ENCODE measurements at regions not wholly inside any gene's neighbourhood (a gene's known extent, or its start where the extent isn't known, plus 50 kb on each side); places are given as distances from the start of the nearest gene placed in this dataset.

DNA sequence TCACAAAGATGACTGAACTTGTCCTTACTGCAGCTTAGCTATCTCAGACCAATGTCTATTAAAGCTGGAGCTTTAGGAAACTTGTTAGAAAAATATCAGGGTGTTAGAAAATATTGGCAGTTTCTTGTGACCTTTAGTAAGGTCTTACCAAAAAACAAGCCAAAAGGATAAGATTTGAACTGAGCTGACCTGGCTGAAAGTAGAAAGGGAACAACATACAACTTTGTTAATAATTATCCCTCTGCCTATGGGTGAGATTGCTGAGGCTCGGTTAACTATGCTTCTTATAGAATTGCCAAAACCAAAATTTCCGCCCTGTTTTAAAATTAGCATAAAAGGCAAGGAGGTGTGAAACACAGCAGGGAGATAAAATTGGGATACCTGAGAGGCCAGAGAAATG is 73.8 kb downstream of the DHRS2 start:
- ATAC-seq (no peak), DNase-seq (no peak)
- intact Hi-C loops (cut with micrococcal nuclease), result no loop called here
- Histone ChIP-seq H3K9ac (ENCODE audit: low read length) (no peak overlapping the region), H3F3A (ENCODE audit: low read length, unreplicated experiment) (no peaks in the 10 kb centered on the region), H3K36me3 (ENCODE audit: low read depth, low read length) (no peaks in the 10 kb centered on the region), H4K20me1 (ENCODE audit: low read length) (no peaks in the 10 kb centered on the region), H3K4me3 (ENCODE audit: low read length) (no peak overlapping the region), H2AFZ (ENCODE audit: low read length) (no peak overlapping the region), H3K9me3 (ENCODE audit: low read length) (peaks cover 20% of the 10 kb centered on the region; the same call in 1 of the 2 replicates), H3K27ac (ENCODE audit: low read length) (no peak overlapping the region), H3K27me3 (ENCODE audit: low read length) (peaks cover 27% of the 10 kb centered on the region; the same call in 1 of the 2 replicates), H3K79me2 (ENCODE audit: low read length) (no peaks in the 10 kb centered on the region), H3K4me1 (ENCODE audit: insufficient read depth, low read length) (no peaks in the 10 kb centered on the region), H3K4me2 (ENCODE audit: low read length) (no peak overlapping the region), H3K9me2 (replicated peaks; ENCODE audit: low read length) (no peaks in the 10 kb centered on the region)
- POLR2A ChIA-PET (ENCODE audit: unreplicated experiment), result no interaction called here
- CTCF ChIA-PET, result no interaction called here
- no TSS peak for BruUV-seq (replicated peaks)
- TF ChIP-seq, protein P1, sequence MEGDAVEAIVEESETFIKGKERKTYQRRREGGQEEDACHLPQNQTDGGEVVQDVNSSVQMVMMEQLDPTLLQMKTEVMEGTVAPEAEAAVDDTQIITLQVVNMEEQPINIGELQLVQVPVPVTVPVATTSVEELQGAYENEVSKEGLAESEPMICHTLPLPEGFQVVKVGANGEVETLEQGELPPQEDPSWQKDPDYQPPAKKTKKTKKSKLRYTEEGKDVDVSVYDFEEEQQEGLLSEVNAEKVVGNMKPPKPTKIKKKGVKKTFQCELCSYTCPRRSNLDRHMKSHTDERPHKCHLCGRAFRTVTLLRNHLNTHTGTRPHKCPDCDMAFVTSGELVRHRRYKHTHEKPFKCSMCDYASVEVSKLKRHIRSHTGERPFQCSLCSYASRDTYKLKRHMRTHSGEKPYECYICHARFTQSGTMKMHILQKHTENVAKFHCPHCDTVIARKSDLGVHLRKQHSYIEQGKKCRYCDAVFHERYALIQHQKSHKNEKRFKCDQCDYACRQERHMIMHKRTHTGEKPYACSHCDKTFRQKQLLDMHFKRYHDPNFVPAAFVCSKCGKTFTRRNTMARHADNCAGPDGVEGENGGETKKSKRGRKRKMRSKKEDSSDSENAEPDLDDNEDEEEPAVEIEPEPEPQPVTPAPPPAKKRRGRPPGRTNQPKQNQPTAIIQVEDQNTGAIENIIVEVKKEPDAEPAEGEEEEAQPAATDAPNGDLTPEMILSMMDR (conservative IDR thresholded peaks at IDR 0.05; ENCODE audit: low read depth, low read length), result no peak
- TF ChIP-seq EZH2phosphoT487 (IDR thresholded peaks at IDR 0.05; ENCODE audit: borderline replicate concordance, low read length) (no peak), EZH2 (IDR thresholded peaks at IDR 0.05; ENCODE audit: low read length, unreplicated experiment) (no peak)

DNA sequence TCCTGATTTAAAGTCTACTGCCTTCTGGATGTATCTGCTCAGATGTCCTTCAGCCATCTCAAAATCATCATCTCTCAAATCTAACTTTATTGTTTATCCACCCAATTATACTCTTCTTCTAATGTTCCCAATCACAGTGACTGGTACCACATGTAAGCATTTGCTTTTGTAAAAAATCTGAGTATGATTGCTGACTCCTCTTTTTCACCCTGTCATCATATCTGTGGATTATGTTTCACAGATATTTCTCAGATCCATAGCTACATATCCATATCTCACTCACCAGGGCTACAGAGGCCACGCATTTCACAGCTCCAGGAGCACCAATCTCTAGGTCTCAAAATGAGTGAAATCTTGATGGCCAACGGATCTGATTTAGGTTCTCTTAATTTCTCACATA is 76.1 kb downstream of the DHRS2 start:
- intact Hi-C loops (cut with micrococcal nuclease), result no loop called here
- BruUV-seq (replicated peaks), result no TSS peak
- H4K20me1 ChIP-seq (ENCODE audit: low read length), result no peaks in the 10 kb centered on the region
- H3K4me1 ChIP-seq (ENCODE audit: insufficient read depth, low read length), result no peaks in the 10 kb centered on the region
- H3K4me2 ChIP-seq (ENCODE audit: low read length), result no peak overlapping the region
- DNase-seq, result no peak
- peaks cover 8% of the 10 kb centered on the region; the same call in 1 of the 2 replicates for H3K9me3 ChIP-seq (ENCODE audit: low read length)
- ChIA-PET POLR2A (ENCODE audit: unreplicated experiment) (no interaction called here), CTCF (no interaction called here)
- ATAC-seq, result no peak
- TF ChIP-seq, protein P1 (conservative IDR thresholded peaks at IDR 0.05; ENCODE audit: low read depth, low read length), result no peak
- TF ChIP-seq EZH2phosphoT487 (IDR thresholded peaks at IDR 0.05; ENCODE audit: borderline replicate concordance, low read length), result no peak
- TF ChIP-seq EZH2 (IDR thresholded peaks at IDR 0.05; ENCODE audit: low read length, unreplicated experiment), result no peak
- peaks cover 27% of the 10 kb centered on the region; the same call in 1 of the 2 replicates for H3K27me3 ChIP-seq (ENCODE audit: low read length)
- no peaks in the 10 kb centered on the region for H3K9me2 ChIP-seq (replicated peaks; ENCODE audit: low read length)
- H3K27ac ChIP-seq (ENCODE audit: low read length), result no peak overlapping the region
- H2AFZ ChIP-seq (ENCODE audit: low read length), result no peak overlapping the region
- no peaks in the 10 kb centered on the region for H3K79me2 ChIP-seq (ENCODE audit: low read length)
- H3K9ac ChIP-seq (ENCODE audit: low read length), result no peak overlapping the region
- no peaks in the 10 kb centered on the region for H3F3A ChIP-seq (ENCODE audit: low read length, unreplicated experiment)
- H3K4me3 ChIP-seq (ENCODE audit: low read length), result no peak overlapping the region
- H3K36me3 ChIP-seq (ENCODE audit: low read depth, low read length), result no peaks in the 10 kb centered on the region

DNA sequence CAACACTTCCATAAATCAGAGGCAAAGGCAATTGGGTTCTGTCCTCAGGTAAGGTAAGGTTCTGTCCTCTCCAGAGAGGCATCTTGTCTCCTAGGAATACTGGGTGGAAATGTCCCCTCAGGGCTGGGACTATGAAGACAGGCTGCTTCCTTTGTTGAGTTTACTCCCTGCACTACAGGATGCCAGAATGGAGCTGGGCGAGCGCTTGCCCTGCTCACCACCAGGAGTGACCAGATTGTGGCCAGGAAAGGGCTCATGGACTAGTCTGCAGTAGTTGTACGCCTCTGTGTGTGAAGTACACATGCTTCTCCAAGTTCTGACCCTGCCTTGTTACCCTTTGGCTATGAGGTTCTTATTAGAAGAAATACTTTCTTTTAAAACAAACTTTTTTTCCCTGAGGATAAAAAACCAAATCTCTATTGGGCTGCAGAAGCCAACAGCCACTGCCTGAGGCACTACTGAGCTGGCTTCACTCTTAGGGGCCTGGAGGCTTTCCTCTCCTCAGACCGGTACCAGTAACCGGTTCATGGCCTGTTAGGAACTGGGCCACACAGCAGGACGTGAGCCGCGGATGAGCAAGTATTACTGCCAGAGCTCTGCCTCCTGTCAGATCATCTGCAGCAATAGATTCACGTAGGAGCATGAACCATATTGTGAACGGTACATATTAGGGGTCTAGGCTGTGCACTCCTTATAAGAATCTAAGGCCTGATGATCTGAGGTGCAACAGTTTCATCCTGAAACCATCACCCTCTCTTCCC is 83.2 kb downstream of the DHRS2 start:
- TF ChIP-seq EZH2phosphoT487 (IDR thresholded peaks at IDR 0.05; ENCODE audit: borderline replicate concordance, low read length), result no peak
- TF ChIP-seq, protein P1 (conservative IDR thresholded peaks at IDR 0.05; ENCODE audit: low read depth, low read length), result no peak
- TF ChIP-seq EZH2 (IDR thresholded peaks at IDR 0.05; ENCODE audit: low read length, unreplicated experiment), result no peak
- H3K27me3 ChIP-seq (ENCODE audit: low read length), result peaks cover 21% of the 10 kb centered on the region
- ATAC-seq (no peak), DNase-seq (no peak)
- H3K9ac ChIP-seq (ENCODE audit: low read length), result no peak overlapping the region
- H3K4me3 ChIP-seq (ENCODE audit: low read length), result no peak overlapping the region
- no peaks in the 10 kb centered on the region for H3K79me2 ChIP-seq (ENCODE audit: low read length)
- no peaks in the 10 kb centered on the region for H3F3A ChIP-seq (ENCODE audit: low read length, unreplicated experiment)
- no peaks in the 10 kb centered on the region for H3K4me1 ChIP-seq (ENCODE audit: insufficient read depth, low read length)
- H3K9me2 ChIP-seq (replicated peaks; ENCODE audit: low read length), result no peaks in the 10 kb centered on the region
- H2AFZ ChIP-seq (ENCODE audit: low read length), result no peak overlapping the region
- H3K27ac ChIP-seq (ENCODE audit: low read length), result no peak overlapping the region
- no TSS peak for BruUV-seq (replicated peaks)
- ChIA-PET POLR2A (ENCODE audit: unreplicated experiment) (no interaction called here), CTCF (no interaction called here)
- no peaks in the 10 kb centered on the region for H4K20me1 ChIP-seq (ENCODE audit: low read length)
- no peaks in the 10 kb centered on the region for H3K9me3 ChIP-seq (ENCODE audit: low read length)
- intact Hi-C loops (cut with micrococcal nuclease), result no loop called here
- H3K4me2 ChIP-seq (ENCODE audit: low read length), result no peak overlapping the region
- no peaks in the 10 kb centered on the region for H3K36me3 ChIP-seq (ENCODE audit: low read depth, low read length)

Measured in PC-3 (cell line).